H9 (cell line): ENCODE measurements at regions not wholly inside any gene's neighbourhood (a gene's known extent, or its start where the extent isn't known, plus 50 kb on each side); places are given as distances from the start of the nearest gene placed in this dataset.

Experiments
- DNase-seq: peaks from one replicate; pipeline ENCODE4 v3.0.0-alpha.2; 2017
- H2AFZ ChIP-seq: one replicate; pipeline ENCODE4 v1.6.1; 2013; ENCODE audit warnings: mild to moderate bottlenecking, low read length, control low read depth, moderate library complexity
- H2AK5ac ChIP-seq: 2 replicates; pipeline ENCODE4 v1.6.1; 2013; ENCODE audit warnings: low read length, control low read depth, mixed read lengths; ENCODE audit not compliant: insufficient read length
- H2BK120ac ChIP-seq: one replicate; pipeline ENCODE4 v1.6.1; 2013; ENCODE audit warnings: low read depth, mild to moderate bottlenecking, low read length, control low read depth, inconsistent platforms; ENCODE audit not compliant: poor library complexity, severe bottlenecking
- H2BK12ac ChIP-seq: 2 replicates; pipeline ENCODE4 v1.6.1; 2013; ENCODE audit warnings: low read length, control low read depth, mixed read lengths, low read depth; ENCODE audit not compliant: insufficient read length
- H2BK15ac ChIP-seq: 2 replicates; pipeline ENCODE4 v1.6.1; 2013; ENCODE audit warnings: low read depth, low read length, control low read depth
- H2BK20ac ChIP-seq: one replicate; pipeline ENCODE4 v1.6.1; 2013; ENCODE audit warnings: low read depth, mild to moderate bottlenecking, low read length, control low read depth, inconsistent platforms; ENCODE audit not compliant: poor library complexity, severe bottlenecking
- H2BK5ac ChIP-seq: 2 replicates; pipeline ENCODE4 v1.6.1; 2013; ENCODE audit warnings: low read length, control low read depth, mixed read lengths; ENCODE audit not compliant: insufficient read length
- H3K14ac ChIP-seq: 2 replicates; pipeline ENCODE4 v1.6.1; 2013; ENCODE audit warnings: low read length, control low read depth; ENCODE audit not compliant: insufficient read depth
- H3K18ac ChIP-seq: 2 replicates; pipeline ENCODE4 v1.6.1; 2013; ENCODE audit warnings: low read depth, mild to moderate bottlenecking, mixed read lengths, low read length, control low read depth; ENCODE audit not compliant: insufficient read length
- H3K23ac ChIP-seq: 2 replicates; pipeline ENCODE4 v1.6.1; 2013; ENCODE audit warnings: low read length, control low read depth, mixed read lengths, low read depth; ENCODE audit not compliant: insufficient read length
- H3K23me2 ChIP-seq: 2 replicates; pipeline ENCODE4 v1.6.1; 2013; ENCODE audit warnings: low read depth, mild to moderate bottlenecking, mixed read lengths, low read length, control low read depth; ENCODE audit not compliant: insufficient read length, poor library complexity, severe bottlenecking
- H3K27ac ChIP-seq: 2 replicates; pipeline ENCODE4 v1.5.1; 2013; ENCODE audit warnings: low read length, control low read depth, mixed read lengths, low read depth; ENCODE audit not compliant: insufficient read length
- H3K27me3 ChIP-seq: 2 replicates; pipeline ENCODE4 v1.6.1; 2013; ENCODE audit warnings: low read length, control low read depth, inconsistent platforms; ENCODE audit not compliant: insufficient read depth
- H3K4ac ChIP-seq: 2 replicates; pipeline ENCODE4 v1.6.1; 2013; ENCODE audit warnings: low read depth, mild to moderate bottlenecking, control low read depth, inconsistent platforms, low read length, moderate library complexity
- H3K4me1 ChIP-seq: 2 replicates; pipeline ENCODE4 v1.6.1; 2013; ENCODE audit warnings: low read length, control low read depth, inconsistent platforms; ENCODE audit not compliant: insufficient read depth
- H3K4me2 ChIP-seq: 2 replicates; pipeline ENCODE4 v1.6.1; 2013; ENCODE audit warnings: low read length, control low read depth, mixed read lengths; ENCODE audit not compliant: insufficient read length, insufficient read depth
- H3K56ac ChIP-seq: 2 replicates; pipeline ENCODE4 v1.6.1; 2013; ENCODE audit warnings: low read depth, mild to moderate bottlenecking, mixed read lengths, low read length, control low read depth; ENCODE audit not compliant: insufficient read length
- H3K79me1 ChIP-seq: 2 replicates; pipeline ENCODE4 v1.6.1; 2013; ENCODE audit warnings: low read depth, mild to moderate bottlenecking, moderate library complexity, low read length, control low read depth, inconsistent platforms; ENCODE audit not compliant: insufficient read depth, poor library complexity, severe bottlenecking
- H3K79me2 ChIP-seq: 2 replicates; pipeline ENCODE4 v1.6.1; 2013; ENCODE audit warnings: low read length, control low read depth, inconsistent platforms; ENCODE audit not compliant: insufficient read depth
- H3K9ac ChIP-seq: 2 replicates; pipeline ENCODE4 v1.6.1; 2013; ENCODE audit warnings: low read length, control low read depth, mixed read lengths; ENCODE audit not compliant: insufficient read length; ENCODE audit errors: extremely low read depth
- H3K9me3 ChIP-seq: one replicate; pipeline ENCODE4 v1.6.1; 2013; ENCODE audit warnings: low read depth, low read length, inconsistent platforms; ENCODE audit not compliant: control insufficient read depth
- H3T11ph ChIP-seq: one replicate; pipeline ENCODE4 v1.6.1; 2013; ENCODE audit warnings: mild to moderate bottlenecking, low read length, control low read depth, inconsistent platforms
- H4K20me1 ChIP-seq: one replicate; pipeline ENCODE4 v1.6.1; 2013; ENCODE audit not compliant: control insufficient read depth, insufficient read length, insufficient read depth
- H4K5ac ChIP-seq: 2 replicates; pipeline ENCODE4 v1.6.1; 2013; ENCODE audit warnings: low read depth, mild to moderate bottlenecking, mixed read lengths, low read length, control low read depth; ENCODE audit not compliant: insufficient read length
- H4K8ac ChIP-seq: replicated peaks from 2 replicates; pipeline ENCODE4 v1.6.1; 2013; ENCODE audit warnings: low read length, control low read depth, mixed read lengths, low read depth; ENCODE audit not compliant: insufficient read length
- H4K91ac ChIP-seq: 2 replicates; pipeline ENCODE4 v1.6.1; 2013; ENCODE audit warnings: low read depth, mild to moderate bottlenecking, moderate library complexity, mixed read lengths, low read length, control low read depth; ENCODE audit not compliant: insufficient read length
- H3K27ac Mint-ChIP-seq, 3 experiments: 2 replicates in 2 of 3; 3 replicates in 1 of 3; pipeline ENCODE4 v1.8.0; 2020 to 2021; ENCODE audit warnings: mixed read lengths in 3 of 3, mild to moderate bottlenecking in 1 of 3, moderate library complexity in 1 of 3
- H3K27me3 Mint-ChIP-seq: 2 replicates; pipeline ENCODE4 v1.8.0; 2021; ENCODE audit warnings: low read depth, mild to moderate bottlenecking, moderate library complexity, mixed read lengths
- H3K36me3 Mint-ChIP-seq, 3 experiments: 2 replicates in 2 of 3; 3 replicates in 1 of 3; pipeline ENCODE4 v1.8.0; 2020 to 2021; ENCODE audit warnings: low read depth in 3 of 3, mixed read lengths in 3 of 3; ENCODE audit not compliant: insufficient read depth in 1 of 3
- H3K4me1 Mint-ChIP-seq, 2 experiments: 2 replicates each; pipeline ENCODE4 v1.8.0; 2020; ENCODE audit warnings: mixed read lengths in 2 of 2
- H3K4me3 Mint-ChIP-seq, 2 experiments: 2 replicates in 1 of 2; 3 replicates in 1 of 2; pipeline ENCODE4 v1.8.0; 2020 to 2021; ENCODE audit warnings: mild to moderate bottlenecking in 2 of 2, mixed read lengths in 2 of 2, moderate library complexity in 1 of 2
- H3K9me3 Mint-ChIP-seq, 2 experiments: 2 replicates in 1 of 2; 3 replicates in 1 of 2; pipeline ENCODE4 v1.8.0; 2020; ENCODE audit warnings: mild to moderate bottlenecking in 2 of 2, mixed read lengths in 2 of 2, moderate library complexity in 1 of 2
- WGBS: extraction: QIAGEN DNeasy Blood & Tissue Kit; methylation state at CpG from one replicate; pipeline ENCODE4 v1.1.7; 2013; ENCODE audit warnings: missing lambda C conversion rate, low lambda C conversion rate, mixed read lengths; ENCODE audit not compliant: insufficient read length; ENCODE audit errors: extremely low coverage; 5-methylcytosine and 5-hydroxymethylcytosine counted together
- TF ChIP-seq, protein P1 (sequence below): fragments of 200-600 bp; sonication (generic); conservative IDR thresholded peaks from 3 replicates; pipeline ENCODE4 v1.8.0; 2021; ENCODE audit warnings: antibody characterized with exemption, mild to moderate bottlenecking

DNA sequence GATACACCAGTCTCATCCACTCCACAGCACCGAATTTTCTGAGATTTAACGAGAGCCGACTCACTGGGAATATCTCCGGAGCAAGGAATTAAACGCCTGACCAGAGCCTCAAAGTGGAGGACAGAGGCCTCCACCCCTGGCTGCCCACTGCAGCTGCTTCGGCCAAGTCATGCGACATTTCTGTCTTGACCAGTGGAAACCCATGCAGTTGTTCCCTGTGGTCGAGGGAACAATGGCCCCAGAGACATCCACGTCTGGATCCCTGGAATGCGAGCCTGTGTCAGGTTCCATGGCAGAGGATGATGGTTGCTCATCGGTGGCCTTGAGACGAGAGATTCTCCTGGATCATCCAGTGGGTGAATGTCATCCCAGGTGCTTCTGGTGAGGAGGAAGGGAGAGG, 65.7 kb upstream of the INSIG1 start:
- Mint-ChIP-seq H3K36me3 (no peaks in the 10 kb centered on the region; a peak in 1 of 7 replicates), H3K4me1 (peaks cover 28 to 32% of the 10 kb centered on the region in 2 experiments)
- TF ChIP-seq, protein P1, sequence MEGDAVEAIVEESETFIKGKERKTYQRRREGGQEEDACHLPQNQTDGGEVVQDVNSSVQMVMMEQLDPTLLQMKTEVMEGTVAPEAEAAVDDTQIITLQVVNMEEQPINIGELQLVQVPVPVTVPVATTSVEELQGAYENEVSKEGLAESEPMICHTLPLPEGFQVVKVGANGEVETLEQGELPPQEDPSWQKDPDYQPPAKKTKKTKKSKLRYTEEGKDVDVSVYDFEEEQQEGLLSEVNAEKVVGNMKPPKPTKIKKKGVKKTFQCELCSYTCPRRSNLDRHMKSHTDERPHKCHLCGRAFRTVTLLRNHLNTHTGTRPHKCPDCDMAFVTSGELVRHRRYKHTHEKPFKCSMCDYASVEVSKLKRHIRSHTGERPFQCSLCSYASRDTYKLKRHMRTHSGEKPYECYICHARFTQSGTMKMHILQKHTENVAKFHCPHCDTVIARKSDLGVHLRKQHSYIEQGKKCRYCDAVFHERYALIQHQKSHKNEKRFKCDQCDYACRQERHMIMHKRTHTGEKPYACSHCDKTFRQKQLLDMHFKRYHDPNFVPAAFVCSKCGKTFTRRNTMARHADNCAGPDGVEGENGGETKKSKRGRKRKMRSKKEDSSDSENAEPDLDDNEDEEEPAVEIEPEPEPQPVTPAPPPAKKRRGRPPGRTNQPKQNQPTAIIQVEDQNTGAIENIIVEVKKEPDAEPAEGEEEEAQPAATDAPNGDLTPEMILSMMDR = no peak

More for the DNA sequence above, 65.7 kb upstream of the INSIG1 start:
- no peak overlapping the region for H4K91ac ChIP-seq
- H3K79me2 ChIP-seq = no peaks in the 10 kb centered on the region
- no peaks in the 10 kb centered on the region for H3K23me2 ChIP-seq
- Mint-ChIP-seq H3K27ac (no peak overlapping the region), H3K9me3 (no peaks in the 10 kb centered on the region; a peak in 1 of 5 replicates), H3K4me3 (no peak overlapping the region), H3K27me3 (peaks cover 46% of the 10 kb centered on the region)
- no peak overlapping the region for H2AK5ac ChIP-seq
- 0 out of 2 replicates have a peak, but pooled peaks cover 2% of the 10 kb centered on the region for H3K4me1 ChIP-seq
- H3K4ac ChIP-seq = no peak overlapping the region
- no peak overlapping the region for H3K27ac ChIP-seq
- H3K9me3 ChIP-seq = no peaks in the 10 kb centered on the region
- H2AFZ ChIP-seq = no peak overlapping the region
- no peak overlapping the region for H3K56ac ChIP-seq
- H3T11ph ChIP-seq = no peak overlapping the region
- H2BK12ac ChIP-seq = no peak overlapping the region
- no peak for DNase-seq
- H3K23ac ChIP-seq = no peak overlapping the region
- H3K14ac ChIP-seq = no peak overlapping the region
- no peak overlapping the region for H2BK120ac ChIP-seq
- H2BK20ac ChIP-seq = no peak overlapping the region
- no peak overlapping the region for H3K18ac ChIP-seq
- no peak overlapping the region for H4K8ac ChIP-seq
- no peak overlapping the region for H3K9ac ChIP-seq
- no peak overlapping the region for H2BK5ac ChIP-seq
- no peak overlapping the region for H3K4me2 ChIP-seq
- WGBS = no CpG with 5 or more reads among the region's 12 CpGs
- peaks cover 2% of the 10 kb centered on the region for H4K20me1 ChIP-seq
- no peaks in the 10 kb centered on the region; the same call in 1 of the 2 replicates for H3K27me3 ChIP-seq
- no peak overlapping the region for H2BK15ac ChIP-seq
- no peaks in the 10 kb centered on the region for H3K79me1 ChIP-seq
- H4K5ac ChIP-seq = no peak overlapping the region
